K562 (cell line): ENCODE measurements at regions not wholly inside any gene's neighbourhood (a gene's known extent, or its start where the extent isn't known, plus 50 kb on each side); places are given as distances from the start of the nearest gene placed in this dataset.

ENCODE experiments used
- ADNP ChIP-seq: fragments of 200-800 bp; sonication (Bioruptor generic); IDR thresholded peaks from 2 replicates; pipeline ENCODE4 v1.6.1; 2016; ENCODE audit warnings: missing genetic modification characterization, missing compliant biosample characterization
- ETV1 ChIP-seq: fragments of 450-650 bp; conservative IDR thresholded peaks from 2 replicates; pipeline ENCODE4 v1.6.1; 2016; ENCODE audit warnings: missing genetic modification characterization, control low read depth, low read depth, missing compliant biosample characterization
- HEY1 ChIP-seq: fragments of 250-450 bp; sonication (Bioruptor Pico); IDR thresholded peaks from 2 replicates; pipeline ENCODE4 v1.5.0; 2020; ENCODE audit warnings: mild to moderate bottlenecking, moderate library complexity, borderline replicate concordance
- SMARCE1 ChIP-seq: fragments of 450-650 bp; IDR thresholded peaks from 2 replicates; pipeline ENCODE4 v1.7.1; 2016; ENCODE audit warnings: mild to moderate bottlenecking
- ZKSCAN8 ChIP-seq: fragments of 200-800 bp; sonication (Bioruptor generic); IDR thresholded peaks from 2 replicates; pipeline ENCODE4 v1.6.1; 2016; ENCODE audit warnings: missing genetic modification characterization, missing compliant biosample characterization
- TF ChIP-seq, protein P1 (sequence below): sonication (generic); formaldehyde crosslinking; IDR thresholded peaks from 2 replicates; pipeline ENCODE4 v1.8.1; 2023; ENCODE audit warnings: missing genetic modification reagents, mild to moderate bottlenecking, borderline replicate concordance
- TF ChIP-seq, protein P2 (sequence below): fragments of 250-450 bp; sonication (Bioruptor Pico); IDR thresholded peaks from 2 replicates; pipeline ENCODE4 v1.4.0; 2020

DNA sequence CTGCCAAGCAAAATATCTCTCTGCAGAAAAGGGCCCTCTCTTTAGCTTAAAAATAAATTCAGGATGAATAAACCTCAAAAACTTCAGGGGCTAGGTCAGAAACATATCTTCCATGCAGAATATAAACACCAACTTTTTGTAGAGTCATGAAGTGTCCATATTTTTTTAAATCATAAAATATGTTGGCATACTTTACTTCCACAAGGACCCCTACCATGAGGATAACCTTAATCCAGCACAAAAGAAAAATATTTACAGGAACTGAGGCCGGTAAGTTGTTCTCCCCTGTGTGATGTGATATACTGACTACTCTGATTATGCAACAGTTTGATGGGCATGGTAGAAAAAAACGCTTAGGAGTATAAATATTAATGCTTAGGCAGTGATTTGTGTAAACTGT lies 264.8 kb upstream of the CDH11 start (continued):
- TF ChIP-seq, protein P1, sequence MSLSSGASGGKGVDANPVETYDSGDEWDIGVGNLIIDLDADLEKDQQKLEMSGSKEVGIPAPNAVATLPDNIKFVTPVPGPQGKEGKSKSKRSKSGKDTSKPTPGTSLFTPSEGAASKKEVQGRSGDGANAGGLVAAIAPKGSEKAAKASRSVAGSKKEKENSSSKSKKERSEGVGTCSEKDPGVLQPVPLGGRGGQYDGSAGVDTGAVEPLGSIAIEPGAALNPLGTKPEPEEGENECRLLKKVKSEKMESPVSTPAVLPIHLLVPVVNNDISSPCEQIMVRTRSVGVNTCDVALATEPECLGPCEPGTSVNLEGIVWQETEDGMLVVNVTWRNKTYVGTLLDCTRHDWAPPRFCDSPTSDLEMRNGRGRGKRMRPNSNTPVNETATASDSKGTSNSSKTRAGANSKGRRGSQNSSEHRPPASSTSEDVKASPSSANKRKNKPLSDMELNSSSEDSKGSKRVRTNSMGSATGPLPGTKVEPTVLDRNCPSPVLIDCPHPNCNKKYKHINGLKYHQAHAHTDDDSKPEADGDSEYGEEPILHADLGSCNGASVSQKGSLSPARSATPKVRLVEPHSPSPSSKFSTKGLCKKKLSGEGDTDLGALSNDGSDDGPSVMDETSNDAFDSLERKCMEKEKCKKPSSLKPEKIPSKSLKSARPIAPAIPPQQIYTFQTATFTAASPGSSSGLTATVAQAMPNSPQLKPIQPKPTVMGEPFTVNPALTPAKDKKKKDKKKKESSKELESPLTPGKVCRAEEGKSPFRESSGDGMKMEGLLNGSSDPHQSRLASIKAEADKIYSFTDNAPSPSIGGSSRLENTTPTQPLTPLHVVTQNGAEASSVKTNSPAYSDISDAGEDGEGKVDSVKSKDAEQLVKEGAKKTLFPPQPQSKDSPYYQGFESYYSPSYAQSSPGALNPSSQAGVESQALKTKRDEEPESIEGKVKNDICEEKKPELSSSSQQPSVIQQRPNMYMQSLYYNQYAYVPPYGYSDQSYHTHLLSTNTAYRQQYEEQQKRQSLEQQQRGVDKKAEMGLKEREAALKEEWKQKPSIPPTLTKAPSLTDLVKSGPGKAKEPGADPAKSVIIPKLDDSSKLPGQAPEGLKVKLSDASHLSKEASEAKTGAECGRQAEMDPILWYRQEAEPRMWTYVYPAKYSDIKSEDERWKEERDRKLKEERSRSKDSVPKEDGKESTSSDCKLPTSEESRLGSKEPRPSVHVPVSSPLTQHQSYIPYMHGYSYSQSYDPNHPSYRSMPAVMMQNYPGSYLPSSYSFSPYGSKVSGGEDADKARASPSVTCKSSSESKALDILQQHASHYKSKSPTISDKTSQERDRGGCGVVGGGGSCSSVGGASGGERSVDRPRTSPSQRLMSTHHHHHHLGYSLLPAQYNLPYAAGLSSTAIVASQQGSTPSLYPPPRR (CRISPR knock-in tag), result no peak
- TF ChIP-seq ADNP (tag) (no peak), ZKSCAN8 (CRISPR knock-in tag) (no peak), HEY1 (CRISPR knock-in tag) (no peak), SMARCE1 (no peak), ETV1 (tag) (no peak)
- TF ChIP-seq, protein P2, sequence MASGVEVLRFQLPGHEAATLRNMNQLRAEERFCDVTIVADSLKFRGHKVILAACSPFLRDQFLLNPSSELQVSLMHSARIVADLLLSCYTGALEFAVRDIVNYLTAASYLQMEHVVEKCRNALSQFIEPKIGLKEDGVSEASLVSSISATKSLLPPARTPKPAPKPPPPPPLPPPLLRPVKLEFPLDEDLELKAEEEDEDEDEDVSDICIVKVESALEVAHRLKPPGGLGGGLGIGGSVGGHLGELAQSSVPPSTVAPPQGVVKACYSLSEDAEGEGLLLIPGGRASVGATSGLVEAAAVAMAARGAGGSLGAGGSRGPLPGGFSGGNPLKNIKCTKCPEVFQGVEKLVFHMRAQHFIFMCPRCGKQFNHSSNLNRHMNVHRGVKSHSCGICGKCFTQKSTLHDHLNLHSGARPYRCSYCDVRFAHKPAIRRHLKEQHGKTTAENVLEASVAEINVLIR (CRISPR knock-in tag), result no peak
